ENCODE measurements at regions not wholly inside any gene's neighbourhood (a gene's known extent, or its start where the extent isn't known, plus 50 kb on each side); places are given as distances from the start of the nearest gene placed in this dataset.

GRCh38 chr18:2431806-2432205 is 139.5 kb downstream of the METTL4 start:
- no peak for TF ChIP-seq FOXP4 (CRISPR knock-in tag; IDR thresholded peaks at IDR 0.05)
- TF ChIP-seq, protein P1, sequence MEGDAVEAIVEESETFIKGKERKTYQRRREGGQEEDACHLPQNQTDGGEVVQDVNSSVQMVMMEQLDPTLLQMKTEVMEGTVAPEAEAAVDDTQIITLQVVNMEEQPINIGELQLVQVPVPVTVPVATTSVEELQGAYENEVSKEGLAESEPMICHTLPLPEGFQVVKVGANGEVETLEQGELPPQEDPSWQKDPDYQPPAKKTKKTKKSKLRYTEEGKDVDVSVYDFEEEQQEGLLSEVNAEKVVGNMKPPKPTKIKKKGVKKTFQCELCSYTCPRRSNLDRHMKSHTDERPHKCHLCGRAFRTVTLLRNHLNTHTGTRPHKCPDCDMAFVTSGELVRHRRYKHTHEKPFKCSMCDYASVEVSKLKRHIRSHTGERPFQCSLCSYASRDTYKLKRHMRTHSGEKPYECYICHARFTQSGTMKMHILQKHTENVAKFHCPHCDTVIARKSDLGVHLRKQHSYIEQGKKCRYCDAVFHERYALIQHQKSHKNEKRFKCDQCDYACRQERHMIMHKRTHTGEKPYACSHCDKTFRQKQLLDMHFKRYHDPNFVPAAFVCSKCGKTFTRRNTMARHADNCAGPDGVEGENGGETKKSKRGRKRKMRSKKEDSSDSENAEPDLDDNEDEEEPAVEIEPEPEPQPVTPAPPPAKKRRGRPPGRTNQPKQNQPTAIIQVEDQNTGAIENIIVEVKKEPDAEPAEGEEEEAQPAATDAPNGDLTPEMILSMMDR (IDR thresholded peaks at IDR 0.05), result no peak
- TF ChIP-seq MAX (CRISPR knock-in tag; IDR thresholded peaks at IDR 0.05), result no peak
- TF ChIP-seq ZNF219 (CRISPR knock-in tag; IDR thresholded peaks at IDR 0.05; ENCODE audit: borderline replicate concordance), result no peak
- no peak for TF ChIP-seq ZBTB43 (CRISPR knock-in tag; IDR thresholded peaks at IDR 0.05)
- TF ChIP-seq, protein P2, sequence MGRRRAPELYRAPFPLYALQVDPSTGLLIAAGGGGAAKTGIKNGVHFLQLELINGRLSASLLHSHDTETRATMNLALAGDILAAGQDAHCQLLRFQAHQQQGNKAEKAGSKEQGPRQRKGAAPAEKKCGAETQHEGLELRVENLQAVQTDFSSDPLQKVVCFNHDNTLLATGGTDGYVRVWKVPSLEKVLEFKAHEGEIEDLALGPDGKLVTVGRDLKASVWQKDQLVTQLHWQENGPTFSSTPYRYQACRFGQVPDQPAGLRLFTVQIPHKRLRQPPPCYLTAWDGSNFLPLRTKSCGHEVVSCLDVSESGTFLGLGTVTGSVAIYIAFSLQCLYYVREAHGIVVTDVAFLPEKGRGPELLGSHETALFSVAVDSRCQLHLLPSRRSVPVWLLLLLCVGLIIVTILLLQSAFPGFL (CRISPR knock-in tag; IDR thresholded peaks at IDR 0.05; ENCODE audit: borderline replicate concordance), result no peak
- TF ChIP-seq NFE2L1 (CRISPR knock-in tag; IDR thresholded peaks at IDR 0.05), result no peak
- no peak for TF ChIP-seq SP1 (CRISPR knock-in tag; conservative IDR thresholded peaks at IDR 0.05)
- no peak for TF ChIP-seq ATF3 (CRISPR knock-in tag; conservative IDR thresholded peaks at IDR 0.05)

Measured in WTC11 (cell line).